ENCODE measurements at regions not wholly inside any gene's neighbourhood (a gene's known extent, or its start where the extent isn't known, plus 50 kb on each side); places are given as distances from the start of the nearest gene placed in this dataset.

DNA sequence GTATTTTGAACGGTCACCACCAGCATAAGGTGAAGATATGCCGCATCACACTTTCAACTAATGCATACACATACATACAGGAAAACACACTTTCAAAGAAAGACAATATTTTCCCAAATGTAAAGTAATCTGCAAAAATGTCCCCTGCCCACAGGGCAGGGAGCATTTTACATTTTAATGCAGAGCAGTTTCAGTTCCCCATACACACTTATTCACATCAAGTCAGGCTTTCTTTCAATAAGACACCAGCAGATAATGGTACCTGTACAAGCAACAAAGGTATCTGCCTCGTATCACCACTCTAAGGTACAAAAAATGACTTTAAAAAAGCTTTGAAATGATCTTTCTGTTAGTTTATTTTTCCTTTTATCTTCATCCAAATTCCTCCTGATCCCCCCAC is 247.1 kb upstream of the CCNG1 start:
- no peaks in the 10 kb centered on the region for H3K9me1 ChIP-seq (ENCODE audit: control insufficient read depth, extremely low read depth, insufficient read depth, low read length)
- TF ChIP-seq CTCF (optimal IDR thresholded peaks at IDR 0.05 in 1 of 3, IDR thresholded peaks at IDR 0.05 in 1 of 3, conservative IDR thresholded peaks at IDR 0.05 in 1 of 3; ENCODE audit: extremely low read depth in 1 of 3, insufficient read depth in 2 of 3, low read length in 3 of 3) = no peak
- no peak for TF ChIP-seq EZH2 (IDR thresholded peaks at IDR 0.05; ENCODE audit: low read length)
- dilution Hi-C loops (cut with MboI; ENCODE audit: extremely low pct_ligation_motif_present, low sequenced_read_pairs) = no loop called here
- H3K9ac ChIP-seq (ENCODE audit: control insufficient read depth, extremely low read depth, insufficient read depth, low read length) = no peak overlapping the region
- no peaks in the 10 kb centered on the region for H3K4me1 ChIP-seq (ENCODE audit: control insufficient read depth, extremely low read depth, insufficient read depth, low read length)
- no peaks in the 10 kb centered on the region for H3K79me2 ChIP-seq (ENCODE audit: control insufficient read depth, insufficient read depth, low read length)
- FAIRE-seq (no peak), DNase-seq (ENCODE audit: low read depth, low spot score) (no peak)
- no peak overlapping the region for H3K4me3 ChIP-seq (ENCODE audit: control insufficient read depth in 2 of 3, extremely low read depth in 1 of 3, insufficient read depth in 2 of 3, low read depth in 1 of 3, low read length in 3 of 3)
- no peaks in the 10 kb centered on the region for H4K20me1 ChIP-seq (ENCODE audit: control insufficient read depth, extremely low read depth, insufficient read depth, low read length)
- H3K9me3 ChIP-seq (ENCODE audit: control insufficient read depth, low read depth, low read length) = no peaks in the 10 kb centered on the region
- no peaks in the 10 kb centered on the region for H3K27me3 ChIP-seq (ENCODE audit: control insufficient read depth, extremely low read depth, insufficient read depth, low read length)
- H3K27ac ChIP-seq (ENCODE audit: control insufficient read depth, insufficient read depth, low read length) = no peak overlapping the region
- H3K36me3 ChIP-seq (ENCODE audit: control insufficient read depth in 2 of 2, extremely low read depth in 1 of 2, insufficient read depth in 2 of 2, low read length in 2 of 2) = no peaks in the 10 kb centered on the region
- no peak overlapping the region for H3K4me2 ChIP-seq (ENCODE audit: control insufficient read depth, extremely low read depth, insufficient read depth, low read depth, low read length)
- H2AFZ ChIP-seq (ENCODE audit: control insufficient read depth, low read length) = no peak overlapping the region

DNA sequence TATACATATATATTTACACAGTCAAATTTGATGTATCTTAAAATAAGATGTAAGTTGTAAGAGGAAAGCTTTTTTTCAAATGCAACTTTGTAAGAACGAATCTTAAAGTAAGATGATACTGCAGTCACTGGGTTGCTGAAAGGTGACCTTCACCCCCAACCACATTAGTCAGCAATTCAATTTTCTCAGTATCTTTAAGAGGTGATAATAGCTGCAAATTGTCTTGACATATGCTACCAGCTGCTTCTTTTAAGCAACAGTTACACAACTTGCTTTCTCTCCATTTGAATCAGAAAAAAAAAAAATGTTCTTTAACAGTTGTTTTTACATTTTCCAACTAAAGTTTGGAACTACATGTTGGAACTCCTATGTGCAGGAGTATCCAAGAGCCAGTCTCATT is 246.6 kb upstream of the CCNG1 start:
- Histone ChIP-seq H3K9me3 (ENCODE audit: control insufficient read depth, low read depth, low read length) (no peaks in the 10 kb centered on the region), H3K27ac (ENCODE audit: control insufficient read depth, insufficient read depth, low read length) (no peak overlapping the region), H3K9ac (ENCODE audit: control insufficient read depth, extremely low read depth, insufficient read depth, low read length) (no peak overlapping the region), H2AFZ (ENCODE audit: control insufficient read depth, low read length) (no peak overlapping the region), H3K36me3 (ENCODE audit: control insufficient read depth in 2 of 2, extremely low read depth in 1 of 2, insufficient read depth in 2 of 2, low read length in 2 of 2) (no peaks in the 10 kb centered on the region), H3K4me1 (ENCODE audit: control insufficient read depth, extremely low read depth, insufficient read depth, low read length) (no peaks in the 10 kb centered on the region), H4K20me1 (ENCODE audit: control insufficient read depth, extremely low read depth, insufficient read depth, low read length) (no peaks in the 10 kb centered on the region), H3K4me3 (ENCODE audit: control insufficient read depth in 2 of 3, extremely low read depth in 1 of 3, insufficient read depth in 2 of 3, low read depth in 1 of 3, low read length in 3 of 3) (no peak overlapping the region), H3K27me3 (ENCODE audit: control insufficient read depth, extremely low read depth, insufficient read depth, low read length) (no peaks in the 10 kb centered on the region), H3K9me1 (ENCODE audit: control insufficient read depth, extremely low read depth, insufficient read depth, low read length) (no peaks in the 10 kb centered on the region), H3K4me2 (ENCODE audit: control insufficient read depth, extremely low read depth, insufficient read depth, low read depth, low read length) (no peak overlapping the region), H3K79me2 (ENCODE audit: control insufficient read depth, insufficient read depth, low read length) (no peaks in the 10 kb centered on the region)
- DNase-seq (ENCODE audit: low read depth, low spot score) = no peak
- no peak for TF ChIP-seq EZH2 (IDR thresholded peaks at IDR 0.05; ENCODE audit: low read length)
- no peak for TF ChIP-seq CTCF (optimal IDR thresholded peaks at IDR 0.05 in 1 of 3, IDR thresholded peaks at IDR 0.05 in 1 of 3, conservative IDR thresholded peaks at IDR 0.05 in 1 of 3; ENCODE audit: extremely low read depth in 1 of 3, insufficient read depth in 2 of 3, low read length in 3 of 3)
- FAIRE-seq = no peak
- dilution Hi-C loops (cut with MboI; ENCODE audit: extremely low pct_ligation_motif_present, low sequenced_read_pairs) = no loop called here

All from keratinocyte (primary cell).